Tibial nerve (tissue), 4 donors: ENCODE measurements at regions not wholly inside any gene's neighbourhood (a gene's known extent, or its start where the extent isn't known, plus 50 kb on each side); places are given as distances from the start of the nearest gene placed in this dataset.

Experiments used
- CTCF ChIP-seq, 5 experiments: fragments of 200-600 bp in 3 of 5; fragments of 450-650 bp in 2 of 5; sonication (generic) in 3 of 5; IDR thresholded peaks; one replicate each; pipeline ENCODE4 v1.5.1; 2016 to 2019; ENCODE audit warnings: antibody characterized with exemption in 5 of 5, mild to moderate bottlenecking in 3 of 5, moderate library complexity in 2 of 5
- EP300 ChIP-seq, 2 donors: sonication (generic); formaldehyde crosslinking; IDR thresholded peaks; one replicate each; pipeline ENCODE4 v1.6.1; 2017; ENCODE audit warnings: antibody characterized with exemption in 2 of 2, mild to moderate bottlenecking in 1 of 2
- POLR2A ChIP-seq, 2 donors: fragments of 450-650 bp; IDR thresholded peaks; one replicate each; pipeline ENCODE4 v1.6.1; 2017; ENCODE audit warnings: antibody characterized with exemption in 2 of 2, mild to moderate bottlenecking in 2 of 2, moderate library complexity in 2 of 2

GRCh38 chr9:1929722-1930244 lies 85.4 kb upstream of the SMARCA2 start:
- no peak for TF ChIP-seq CTCF (IDR thresholded peaks at IDR 0.05)
- TF ChIP-seq EP300 (IDR thresholded peaks at IDR 0.05) = no peak
- no peak for TF ChIP-seq POLR2A (IDR thresholded peaks at IDR 0.05)
